HG02870 (cell line): ENCODE measurements at regions not wholly inside any gene's neighbourhood (a gene's known extent, or its start where the extent isn't known, plus 50 kb on each side); places are given as distances from the start of the nearest gene placed in this dataset.
A peak's percentile ranks its signal among the peaks of the same experiment; 100 is the strongest.

Source experiments
- ATAC-seq: cut with Tn5 transposase; IDR thresholded peaks from one replicate; pipeline ENCODE4 v1.9.1; 2021; ENCODE audit warnings: mild to moderate bottlenecking, moderate library complexity; ENCODE audit not compliant: unreplicated experiment

DNA sequence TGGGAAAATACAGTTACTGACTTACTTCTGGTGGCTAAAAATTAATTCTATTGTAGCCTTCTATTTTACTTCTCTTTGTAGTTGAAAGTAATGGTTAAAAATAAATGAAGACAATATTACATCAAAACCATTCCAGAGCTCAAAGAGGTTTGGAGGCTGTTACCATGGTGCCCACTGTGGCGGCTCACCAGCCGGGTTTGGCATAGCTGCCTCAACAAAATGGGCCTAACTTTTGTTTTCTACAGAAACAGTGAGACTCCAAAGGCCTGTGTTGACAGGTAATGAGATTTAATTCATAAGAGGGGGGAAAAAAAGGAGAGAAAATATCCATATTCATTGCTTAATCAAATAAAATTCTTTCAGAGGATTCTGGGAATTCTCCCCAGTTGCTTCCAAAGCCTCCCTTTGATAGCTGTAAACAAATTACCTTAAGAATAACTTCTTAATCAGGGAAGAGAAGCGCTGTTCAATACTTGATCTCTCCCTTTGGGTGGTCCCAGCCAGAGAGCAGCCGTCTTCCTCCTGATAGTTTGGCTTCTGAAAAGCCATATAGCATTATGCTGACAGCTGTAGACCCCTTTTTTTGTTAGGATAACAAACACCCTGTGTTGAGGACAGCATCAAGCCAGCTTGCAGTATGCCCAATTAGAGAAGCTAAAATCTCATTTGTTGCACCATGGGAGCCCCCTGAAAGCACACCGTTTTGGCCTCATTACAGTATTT, 266.8 kb downstream of the NEDD1 start:
- ATAC-seq, result no peak

DNA sequence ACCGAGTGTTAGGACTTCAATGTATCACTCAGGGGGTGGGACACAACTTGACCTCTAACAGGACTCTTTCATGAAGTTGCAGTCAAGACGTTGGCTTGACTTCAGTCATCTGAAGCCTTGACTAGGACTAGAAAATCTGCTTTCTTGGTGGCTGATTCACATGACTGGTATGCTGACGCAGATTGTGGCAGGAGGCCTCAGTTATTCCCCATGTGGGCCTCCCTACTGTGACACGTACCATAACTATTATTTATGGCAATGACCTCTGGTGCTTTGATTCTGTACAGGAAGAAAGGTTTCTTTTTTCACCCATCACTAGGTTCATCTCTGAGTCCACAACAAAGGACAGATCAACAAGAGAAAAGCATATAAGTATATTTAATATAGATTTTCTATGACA, 270.4 kb downstream of the NEDD1 start:
- ATAC-seq, result no peak

- ATAC-seq, result no peak
Observed at GRCh38 chr12:97181571-97182265, 274.7 kb downstream of the NEDD1 start.

GRCh38 chr12:97182769-97183168, 275.7 kb downstream of the NEDD1 start:
- no peak for ATAC-seq

DNA sequence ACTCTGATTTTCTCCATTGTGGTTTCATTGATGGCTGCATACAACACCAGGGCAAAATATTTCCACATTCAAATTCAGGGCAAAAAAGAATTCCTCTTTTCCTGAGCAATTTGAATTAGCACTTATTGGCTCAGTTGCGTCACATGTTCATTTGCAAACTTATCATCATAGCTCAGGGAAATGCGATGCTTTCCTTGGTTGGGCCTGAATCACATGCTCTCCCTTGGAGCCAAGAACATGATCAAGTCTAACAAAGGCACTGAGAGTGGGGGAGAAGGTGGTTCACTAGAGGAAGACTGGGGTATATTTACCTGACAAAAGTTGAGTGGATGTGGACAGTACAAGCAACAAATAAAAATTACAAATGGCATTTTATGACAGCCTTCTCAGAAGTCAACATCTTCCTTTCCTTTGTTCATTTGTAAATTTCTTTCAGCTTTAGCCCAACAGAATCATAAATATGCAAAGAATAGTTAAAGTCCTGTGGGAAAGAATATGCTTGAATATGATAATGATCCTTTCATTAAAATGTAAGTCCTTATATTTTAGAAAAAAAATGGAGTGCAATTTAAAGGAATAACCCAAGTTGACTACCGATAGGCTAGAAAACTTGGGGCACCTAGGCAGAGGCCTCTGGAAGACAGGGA, 277.2 kb downstream of the NEDD1 start:
- ATAC-seq, result no peak

- no peak for ATAC-seq
Observed at GRCh38 chr12:97185567-97185966, 277.0 kb upstream of the RMST start.

DNA sequence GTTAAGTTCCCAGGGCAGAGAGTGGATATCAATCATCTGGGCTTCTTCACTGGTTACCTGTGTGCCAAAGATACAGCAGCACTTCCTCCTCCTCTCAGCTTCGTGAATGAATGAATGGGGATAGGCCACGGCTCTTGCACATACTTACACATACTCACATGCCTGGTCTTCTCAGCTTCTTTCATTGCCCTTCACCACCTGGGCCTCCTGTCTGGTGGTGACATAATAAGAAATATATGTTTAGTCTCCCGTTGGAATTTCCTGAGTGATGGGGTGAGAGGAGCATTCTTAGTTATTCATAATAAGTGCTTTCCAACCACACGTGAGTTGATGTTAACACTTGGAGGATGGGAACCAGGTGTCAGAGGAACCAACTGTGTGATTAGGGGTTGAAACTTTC, 268.1 kb upstream of the RMST start:
- no peak for ATAC-seq

DNA sequence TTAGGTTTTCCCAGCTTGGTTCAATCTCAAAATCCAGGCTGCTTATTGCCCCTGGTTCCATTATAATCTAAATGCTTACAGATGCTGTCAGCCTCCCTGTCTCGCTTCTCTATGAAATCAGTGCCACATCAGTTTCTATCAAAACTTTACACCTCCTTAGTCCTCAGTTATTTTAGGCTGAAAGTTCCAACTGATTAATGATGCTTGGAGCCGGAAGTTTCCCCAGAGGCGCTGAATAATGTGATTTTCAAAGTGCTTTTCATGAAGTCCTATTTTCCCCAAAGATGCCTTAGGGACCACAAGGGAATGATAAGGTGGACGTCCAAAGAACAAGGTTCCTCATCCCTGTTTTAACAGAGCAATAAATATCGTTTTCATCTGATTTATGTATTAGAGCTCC, 262.4 kb upstream of the RMST start:
- no peak for ATAC-seq

GRCh38 chr12:97203408-97203807, 259.2 kb upstream of the RMST start:
- ATAC-seq, result no peak

DNA sequence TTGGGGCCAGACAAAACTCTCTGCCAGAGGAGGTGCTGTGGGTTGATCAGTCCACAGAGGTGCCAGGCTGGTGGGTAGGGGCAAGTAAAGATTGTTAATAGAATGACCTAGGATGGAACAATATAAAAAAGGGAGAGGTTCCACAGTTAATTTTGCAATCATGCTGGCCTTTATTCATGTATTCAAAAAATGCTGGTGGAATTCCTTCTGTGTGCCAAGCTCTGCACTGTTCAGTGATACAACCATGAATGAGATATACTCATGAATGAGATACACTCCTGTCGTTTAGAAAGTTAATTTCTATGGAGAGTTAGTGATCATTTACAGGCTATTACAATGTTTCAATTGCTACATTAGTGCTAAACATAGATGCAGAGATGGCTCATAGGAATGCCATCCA, 252.6 kb upstream of the RMST start:
- no peak for ATAC-seq

- ATAC-seq, result no peak
Observed at GRCh38 chr12:97211416-97211930, 251.1 kb upstream of the RMST start.

- ATAC-seq, result no peak
Observed at GRCh38 chr12:97216848-97217247, 245.8 kb upstream of the RMST start.

- no peak for ATAC-seq
Observed at GRCh38 chr12:97222391-97222790, 240.2 kb upstream of the RMST start.

DNA sequence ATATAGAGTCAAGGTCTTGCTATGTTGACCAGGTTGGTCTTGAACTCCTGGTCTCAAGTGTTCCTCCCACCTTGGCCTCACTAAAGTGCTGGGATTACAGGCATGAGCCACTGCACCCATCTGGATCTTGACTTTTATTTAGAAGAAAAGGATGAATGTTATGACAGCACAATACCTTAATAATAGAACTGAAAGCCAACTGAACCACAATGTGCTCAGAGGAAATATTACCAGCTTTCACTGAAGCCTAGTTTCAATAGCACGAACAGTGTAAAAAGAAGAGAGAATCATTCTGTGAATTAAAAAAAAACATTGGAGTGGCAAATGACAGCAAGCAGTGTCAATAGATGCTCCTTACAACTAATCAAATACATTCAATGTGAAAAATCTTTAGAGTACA, 239.2 kb upstream of the RMST start:
- peak; percentile 76 for ATAC-seq

- ATAC-seq, result no peak
Observed at GRCh38 chr12:97229004-97229403, 233.6 kb upstream of the RMST start.

DNA sequence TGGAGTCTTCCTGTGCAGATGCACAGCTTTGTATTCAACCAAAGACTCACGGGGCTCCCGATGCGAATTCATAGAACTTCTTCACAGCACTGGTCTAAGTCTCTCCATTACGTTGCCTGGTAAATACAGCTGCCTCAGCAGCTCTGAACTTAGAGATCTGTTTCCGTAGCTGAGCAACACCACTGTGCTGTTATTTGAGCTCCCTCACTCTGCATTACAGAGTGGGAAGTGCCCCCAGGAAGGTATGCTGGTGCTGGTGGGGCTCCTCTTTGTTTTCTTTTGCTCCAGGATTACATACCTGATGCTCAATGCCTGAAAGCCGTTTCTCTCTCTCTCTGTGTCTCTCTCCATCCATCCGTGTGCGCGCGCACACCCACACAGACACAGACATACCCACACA, 227.5 kb upstream of the RMST start:
- ATAC-seq, result no peak

- no peak for ATAC-seq
Observed at GRCh38 chr12:97246368-97246767, 216.2 kb upstream of the RMST start.

DNA sequence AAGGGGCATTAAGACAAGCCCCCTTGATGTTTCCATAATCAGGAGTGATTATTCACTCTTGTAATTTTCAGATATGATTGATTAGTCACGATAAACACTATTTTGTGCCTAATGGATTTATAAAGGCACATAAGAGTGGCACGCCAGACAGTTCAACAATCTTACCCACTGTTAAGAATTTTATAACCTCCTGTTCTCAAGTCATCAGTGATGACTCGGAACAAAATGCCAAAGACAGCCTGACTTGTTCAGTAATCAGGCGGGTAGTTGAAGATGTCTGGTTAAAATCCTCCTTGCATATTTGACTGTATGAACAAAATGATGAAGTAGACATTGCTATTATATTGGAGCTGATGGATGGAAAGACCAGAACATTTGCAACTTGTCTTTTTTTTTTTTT, 212.1 kb upstream of the RMST start:
- no peak for ATAC-seq

DNA sequence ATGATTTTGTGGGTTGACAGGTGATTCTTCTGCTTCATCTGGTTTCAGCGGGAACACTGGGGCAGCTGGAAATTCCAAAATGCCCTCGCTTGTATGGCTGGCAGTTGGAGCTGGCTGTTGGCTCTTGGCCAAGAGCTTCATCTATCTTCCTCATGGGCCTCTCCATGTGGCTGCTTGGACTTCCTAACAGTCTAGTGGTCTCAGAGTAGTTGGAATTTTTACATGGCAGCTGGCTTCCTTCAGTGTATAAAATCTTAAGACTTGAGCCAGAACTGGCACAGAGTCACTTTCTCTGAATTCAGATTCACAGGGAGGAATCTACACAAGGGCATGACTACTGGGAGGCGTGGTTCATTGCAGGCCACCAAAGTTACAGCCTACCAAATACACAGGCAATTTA, 204.9 kb upstream of the RMST start:
- ATAC-seq, result no peak

- no peak for ATAC-seq
Observed at GRCh38 chr12:97259098-97259497, 203.5 kb upstream of the RMST start.

DNA sequence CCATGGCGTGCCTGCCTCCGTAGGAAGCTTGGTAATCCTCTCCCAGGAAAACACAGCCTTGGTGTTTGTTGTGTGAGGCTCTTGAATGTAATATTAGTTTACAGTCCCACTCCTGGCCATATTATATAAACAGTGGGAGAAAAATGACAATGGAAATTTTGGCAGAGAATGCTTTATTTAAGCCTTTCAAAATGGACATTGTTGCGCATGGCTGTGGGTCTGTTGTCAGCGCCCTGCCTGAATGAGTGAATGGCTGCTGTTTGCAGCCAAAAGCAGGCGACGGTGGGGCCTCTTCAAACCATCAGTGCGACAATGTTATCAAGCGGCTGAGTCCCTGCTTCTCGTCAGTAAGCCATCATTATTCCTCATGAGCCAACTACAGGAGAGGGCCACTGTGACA, 201.8 kb upstream of the RMST start:
- no peak for ATAC-seq

- ATAC-seq, result no peak
Observed at GRCh38 chr12:97267166-97267565, 195.4 kb upstream of the RMST start.
